HK-2 (cell line): ENCODE measurements at regions not wholly inside any gene's neighbourhood (a gene's known extent, or its start where the extent isn't known, plus 50 kb on each side); places are given as distances from the start of the nearest gene placed in this dataset.

Experiments
- DNase-seq: peaks from one replicate; pipeline ENCODE4 v3.0.0-alpha.2; 2018; ENCODE audit not compliant: unreplicated experiment

GRCh38 chr2:60295636-60295962, 257.9 kb downstream of the BCL11A start:
- no peak for DNase-seq

GRCh38 chr2:60294901-60295635, 258.4 kb downstream of the BCL11A start:
- DNase-seq: no peak

- no peak for DNase-seq
Observed at GRCh38 chr2:60292242-60292641, 261.2 kb downstream of the BCL11A start.

- no peak for DNase-seq
Observed at GRCh38 chr2:60290509-60290908, 262.9 kb downstream of the BCL11A start.

- no peak for DNase-seq
Observed at GRCh38 chr2:60285626-60286316, 267.7 kb downstream of the BCL11A start.

GRCh38 chr2:60283626-60284025, 269.8 kb downstream of the BCL11A start:
- no peak for DNase-seq

- no peak for DNase-seq
Observed at GRCh38 chr2:60282886-60283285, 270.6 kb downstream of the BCL11A start.

GRCh38 chr2:60281730-60282129, 271.7 kb downstream of the BCL11A start:
- DNase-seq: no peak

GRCh38 chr2:60280238-60280637, 273.2 kb downstream of the BCL11A start:
- DNase-seq: no peak

GRCh38 chr2:60278906-60279305, 274.5 kb downstream of the BCL11A start:
- DNase-seq: no peak

GRCh38 chr2:60275958-60276357, 277.5 kb downstream of the BCL11A start:
- DNase-seq: no peak

GRCh38 chr2:60273836-60274235, 279.6 kb downstream of the BCL11A start:
- DNase-seq: no peak

GRCh38 chr2:60271713-60272112, 281.7 kb downstream of the BCL11A start:
- DNase-seq: no peak

- DNase-seq: no peak
Observed at GRCh38 chr2:60271131-60271530, 282.3 kb downstream of the BCL11A start.

GRCh38 chr2:60268661-60269060, 284.8 kb downstream of the BCL11A start:
- no peak for DNase-seq

- DNase-seq: no peak
Observed at GRCh38 chr2:60268032-60268431, 285.4 kb downstream of the BCL11A start.

GRCh38 chr2:60267122-60267521, 286.3 kb downstream of the BCL11A start:
- no peak for DNase-seq

- no peak for DNase-seq
Observed at GRCh38 chr2:60262178-60262577, 291.3 kb downstream of the BCL11A start.

- no peak for DNase-seq
Observed at GRCh38 chr2:60260639-60261296, 292.7 kb downstream of the BCL11A start.

GRCh38 chr2:60259781-60260180, 293.7 kb downstream of the BCL11A start:
- no peak for DNase-seq

GRCh38 chr2:60252581-60253150, 300.8 kb downstream of the BCL11A start:
- DNase-seq: no peak

- no peak for DNase-seq
Observed at GRCh38 chr2:60251247-60251646, 302.2 kb downstream of the BCL11A start.

GRCh38 chr2:60249879-60250278, 303.6 kb downstream of the BCL11A start:
- DNase-seq: no peak
